HG03520 (cell line): ENCODE measurements at regions not wholly inside any gene's neighbourhood (a gene's known extent, or its start where the extent isn't known, plus 50 kb on each side); places are given as distances from the start of the nearest gene placed in this dataset.
"Not testable (repeated sequence)": the region's sequence is repeated elsewhere in the genome, so short reads cannot be mapped to it uniquely, and the experiment has no call there.

ENCODE experiments used
- ATAC-seq: cut with Tn5 transposase; IDR thresholded peaks from one replicate; pipeline ENCODE4 v1.9.1; 2021; ENCODE audit warnings: mild to moderate bottlenecking, moderate library complexity; ENCODE audit not compliant: unreplicated experiment

DNA sequence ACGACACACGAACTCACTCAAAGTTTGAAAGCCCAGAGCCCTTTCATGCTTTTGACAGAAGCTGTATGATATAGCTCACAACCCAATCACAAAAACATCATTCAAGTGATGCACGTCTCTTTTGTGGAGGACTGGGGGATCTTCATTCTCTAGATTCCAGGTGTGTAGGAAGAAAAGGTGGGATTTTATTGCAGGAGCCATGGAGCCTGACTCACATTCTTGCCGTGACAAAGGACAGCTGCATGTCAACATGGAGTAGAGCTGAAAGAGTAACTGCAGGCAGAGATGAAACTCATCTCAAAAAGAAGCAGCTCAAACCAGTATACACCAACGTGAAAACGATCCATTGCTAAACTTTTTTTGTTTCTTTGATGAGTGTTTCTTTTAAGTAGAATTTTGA is 50.9 kb upstream of the PDE1A start:
- ATAC-seq = no peak

- ATAC-seq = no peak
Measured at GRCh38 chr2:182481676-182482075, 54.8 kb upstream of the PDE1A start.

- no peak for ATAC-seq
Measured at GRCh38 chr2:182482511-182482910, 55.7 kb upstream of the PDE1A start.

DNA sequence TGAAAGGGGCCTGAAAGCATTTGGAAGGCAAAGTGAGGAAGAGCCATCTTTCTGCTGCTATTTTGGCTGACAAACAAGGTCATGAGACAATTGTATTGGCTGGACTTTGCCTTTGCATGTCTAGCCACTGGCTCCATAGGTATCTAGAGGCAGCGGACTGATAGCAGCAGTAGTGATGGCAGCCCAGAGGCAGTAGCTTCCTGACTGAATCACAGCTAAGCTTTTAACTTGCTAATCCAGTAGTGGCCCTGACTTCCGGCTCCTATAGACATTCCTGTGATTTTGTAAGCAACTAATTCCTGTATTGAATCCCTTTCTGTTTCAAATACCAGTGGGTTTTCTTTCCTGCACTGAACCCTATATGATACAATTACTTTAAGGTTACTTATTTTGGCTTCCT is 69.8 kb upstream of the PDE1A start:
- ATAC-seq = no peak

- ATAC-seq = no peak
Measured at GRCh38 chr2:182499706-182500470, 73.1 kb upstream of the PDE1A start.

- ATAC-seq = no peak
Measured at GRCh38 chr2:182503886-182504285, 77.0 kb upstream of the PDE1A start.

- ATAC-seq = no peak
Measured at GRCh38 chr2:182504903-182505302, 78.1 kb upstream of the PDE1A start.

GRCh38 chr2:182506606-182507005 is 79.8 kb upstream of the PDE1A start:
- peak; percentile 42 for ATAC-seq

GRCh38 chr2:182508583-182508982 is 81.7 kb upstream of the PDE1A start:
- ATAC-seq = not testable (repeated sequence)

- no peak for ATAC-seq
Measured at GRCh38 chr2:182509216-182509615, 82.4 kb upstream of the PDE1A start.

DNA sequence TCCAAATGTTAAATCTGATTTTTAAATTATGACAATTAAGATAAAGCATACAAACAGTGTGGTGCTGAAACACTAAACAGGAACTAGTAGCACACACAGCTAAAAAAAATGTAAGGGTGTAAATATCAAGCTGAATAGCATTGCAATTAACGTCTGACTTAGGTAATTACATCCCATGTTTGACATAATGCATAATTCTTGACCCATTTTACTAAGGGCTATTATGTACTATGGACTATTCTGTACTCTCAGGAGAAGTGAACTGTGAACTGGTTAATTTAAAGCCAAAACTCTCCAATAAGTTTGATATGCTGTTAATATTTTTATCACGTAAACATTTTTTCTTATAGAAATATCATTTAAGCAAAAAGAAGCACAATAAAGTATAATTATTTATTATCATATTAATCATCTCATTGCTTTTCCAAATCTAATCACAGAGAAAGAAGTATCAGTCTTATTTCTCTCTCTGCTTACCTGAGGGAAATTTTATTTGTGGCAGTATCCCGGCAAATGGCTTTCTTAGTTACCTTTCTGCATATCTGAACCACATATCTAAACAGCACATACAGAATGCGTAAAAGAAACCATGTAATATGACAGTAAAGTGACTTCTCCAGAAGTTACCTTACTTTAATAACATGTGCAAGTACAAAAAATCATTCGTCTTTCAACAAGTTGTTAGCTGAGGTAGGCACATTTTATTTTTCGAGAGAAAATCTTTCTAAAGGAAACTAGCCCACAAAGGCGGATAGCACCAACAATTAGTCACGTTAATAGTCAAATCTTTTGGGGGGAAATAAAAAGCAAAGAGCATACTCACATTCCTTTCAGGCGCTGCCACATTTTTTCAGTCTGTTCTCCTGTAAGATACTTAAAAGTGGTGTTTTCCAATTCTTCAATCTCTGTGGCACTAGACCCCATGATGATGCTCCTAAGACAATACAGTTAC is 94.9 kb upstream of the PDE1A start:
- no peak for ATAC-seq

DNA sequence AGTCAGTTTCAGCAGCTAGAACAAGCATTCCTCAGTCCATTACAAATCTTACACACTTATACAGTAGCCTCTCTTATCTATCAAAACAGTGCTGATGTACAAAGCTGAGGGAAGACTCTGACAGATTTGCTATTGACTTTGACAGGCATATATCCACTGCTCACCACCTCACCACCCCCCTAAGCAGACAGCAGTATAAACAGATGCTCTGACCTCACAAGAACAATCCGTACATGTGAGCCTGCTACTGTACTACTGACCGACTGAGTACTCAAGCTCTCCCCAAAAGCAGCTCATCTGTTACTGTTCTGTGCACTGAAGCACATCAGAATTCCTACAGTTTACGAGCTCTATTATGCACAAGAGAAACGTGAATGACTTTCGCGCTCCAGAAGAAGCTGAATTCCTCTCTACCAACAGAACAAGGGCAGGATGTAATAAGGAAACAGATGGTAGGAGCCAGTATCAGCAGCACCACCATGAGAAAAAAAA is 95.6 kb upstream of the PDE1A start:
- no peak for ATAC-seq

- ATAC-seq = no peak
Measured at GRCh38 chr2:182522972-182523473, 96.2 kb upstream of the PDE1A start.

- no peak for ATAC-seq
Measured at GRCh38 chr2:182530636-182531035, 103.8 kb upstream of the PDE1A start.

DNA sequence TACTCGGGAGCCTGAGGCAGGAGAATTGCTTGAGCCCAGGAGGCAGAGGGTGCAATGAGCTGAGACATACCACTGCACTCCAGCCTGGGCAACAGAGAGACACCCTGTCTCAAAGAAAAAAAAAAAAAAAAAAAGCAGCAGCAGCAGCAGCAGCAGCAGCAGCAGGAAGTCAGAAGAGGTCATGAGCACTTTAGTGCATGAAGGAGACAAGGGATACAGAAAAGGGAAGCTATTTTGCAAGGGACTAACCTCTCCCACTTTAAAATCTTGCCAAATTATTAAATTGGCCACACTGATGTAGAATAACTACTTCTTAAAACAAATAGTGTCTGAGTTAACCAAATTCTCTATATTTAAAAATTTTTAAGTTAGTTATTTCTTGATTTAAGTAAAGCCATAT is 113.4 kb upstream of the PDE1A start:
- no peak for ATAC-seq

DNA sequence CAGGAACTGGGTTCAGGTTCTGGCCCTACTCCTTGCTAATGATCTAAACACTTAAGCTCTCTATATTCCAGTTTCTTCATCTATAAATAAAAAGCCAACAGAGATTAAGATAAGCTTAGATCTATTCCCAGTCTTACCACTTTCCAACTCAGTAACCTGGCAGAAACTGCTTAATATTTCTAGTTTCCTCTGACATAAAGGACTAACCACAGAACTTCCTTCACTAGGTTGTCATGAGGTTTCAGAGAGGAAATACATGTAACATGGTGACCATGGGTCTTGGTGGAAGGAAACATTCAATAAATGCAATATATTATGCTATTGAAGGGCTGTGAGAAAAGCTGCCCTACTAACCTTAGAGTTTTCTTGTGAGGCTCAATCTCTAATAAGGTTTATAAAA is 114.4 kb upstream of the PDE1A start:
- ATAC-seq = peak; percentile 55

DNA sequence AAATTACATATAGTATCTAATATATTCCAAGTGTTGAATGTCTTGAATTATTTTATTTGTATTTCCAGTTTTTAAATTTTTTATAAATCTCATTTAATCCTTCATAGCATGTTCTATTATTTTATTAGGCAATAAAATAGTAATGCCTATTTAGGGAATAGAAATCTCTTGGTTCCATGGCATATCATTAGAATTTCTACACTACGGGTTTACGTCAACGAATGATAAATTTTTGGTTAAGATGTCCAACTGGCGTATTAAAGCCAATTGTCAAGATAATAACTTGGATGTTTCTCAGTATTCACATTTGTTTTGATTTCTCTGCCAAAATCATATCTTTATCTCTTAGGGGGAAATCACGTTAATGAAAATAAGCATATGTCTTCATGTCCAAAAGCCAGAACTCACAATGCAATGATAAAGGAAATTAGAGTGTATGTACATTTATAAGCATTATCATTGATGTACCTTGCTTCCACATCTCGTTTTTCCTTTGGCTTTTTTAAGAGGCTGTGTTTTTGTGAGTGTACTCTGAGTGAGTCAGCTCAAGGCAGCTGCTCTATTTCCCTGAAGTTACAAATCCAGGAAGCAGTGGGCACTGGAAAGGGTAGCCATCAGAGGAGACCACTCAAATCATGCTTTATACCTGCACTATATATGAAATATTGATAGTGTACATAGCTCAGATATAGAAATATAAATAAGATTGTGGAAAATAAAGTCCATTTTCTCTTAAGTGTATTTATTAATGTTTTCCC is 115.8 kb upstream of the PDE1A start:
- ATAC-seq = no peak

GRCh38 chr2:182543741-182544525 is 117.1 kb upstream of the PDE1A start:
- ATAC-seq = no peak

DNA sequence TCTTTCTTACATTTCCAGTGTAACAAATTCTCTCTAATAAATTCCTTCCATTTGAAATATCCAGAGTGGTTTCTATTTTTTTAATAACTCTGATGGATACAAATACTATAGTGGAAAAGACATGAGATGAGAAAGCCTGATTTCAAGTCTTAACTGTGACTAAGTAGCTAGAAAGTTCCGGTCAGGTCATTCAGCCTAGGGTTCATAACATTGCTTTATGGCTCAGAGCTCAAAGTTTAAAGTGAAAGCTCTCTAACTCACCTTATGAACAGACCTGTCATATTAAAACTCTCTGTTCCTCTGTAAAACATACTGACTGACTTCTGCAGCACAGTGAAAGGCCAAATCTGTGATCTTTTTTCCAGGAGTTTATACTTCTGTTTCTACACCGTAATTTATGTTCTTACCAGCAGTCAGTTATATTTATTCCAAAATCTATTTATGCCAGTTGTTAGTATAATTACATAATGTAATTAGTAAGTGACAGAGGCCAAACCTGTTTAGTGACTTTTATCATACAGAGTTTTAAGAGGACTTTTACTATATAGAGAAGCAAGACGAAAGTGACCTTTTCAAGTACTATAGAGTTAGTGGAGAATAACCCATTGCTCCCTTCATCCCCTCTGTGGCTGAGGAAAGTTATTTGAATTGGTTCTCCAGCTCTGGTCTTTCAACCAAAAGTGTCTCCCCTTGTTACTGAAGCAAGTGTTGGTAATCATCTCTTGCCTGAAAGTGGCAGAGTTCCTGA is 118.8 kb upstream of the PDE1A start:
- ATAC-seq = peak; percentile 72
